HG02642 (cell line): ENCODE measurements at regions not wholly inside any gene's neighbourhood (a gene's known extent, or its start where the extent isn't known, plus 50 kb on each side); places are given as distances from the start of the nearest gene placed in this dataset.
"Not testable (repeated sequence)": the region's sequence is repeated elsewhere in the genome, so short reads cannot be mapped to it uniquely, and the experiment has no call there.

Source experiments
- ATAC-seq: cut with Tn5 transposase; IDR thresholded peaks from one replicate; pipeline ENCODE4 v1.9.1; 2021; ENCODE audit warnings: mild to moderate bottlenecking; ENCODE audit not compliant: unreplicated experiment, poor library complexity

GRCh38 chr19:28387507-28387906, 825.4 kb downstream of the UQCRFS1 start:
- no peak for ATAC-seq

GRCh38 chr19:28386470-28386869, 826.5 kb downstream of the UQCRFS1 start:
- no peak for ATAC-seq

- no peak for ATAC-seq
Observed at GRCh38 chr19:28386066-28386465, 826.9 kb downstream of the UQCRFS1 start.

GRCh38 chr19:28377077-28377476, 835.9 kb downstream of the UQCRFS1 start:
- ATAC-seq = no peak

GRCh38 chr19:28374971-28375370, 838.0 kb downstream of the UQCRFS1 start:
- no peak for ATAC-seq

- no peak for ATAC-seq
Observed at GRCh38 chr19:28372576-28373247, 840.2 kb downstream of the UQCRFS1 start.

GRCh38 chr19:28367146-28367545, 845.8 kb downstream of the UQCRFS1 start:
- ATAC-seq = no peak

GRCh38 chr19:28363254-28363653, 849.7 kb downstream of the UQCRFS1 start:
- no peak for ATAC-seq

- ATAC-seq = no peak
Observed at GRCh38 chr19:28359431-28360414, 853.2 kb downstream of the UQCRFS1 start.

GRCh38 chr19:28358633-28359032, 854.3 kb downstream of the UQCRFS1 start:
- no peak for ATAC-seq

- no peak for ATAC-seq
Observed at GRCh38 chr19:28351761-28352160, 861.2 kb downstream of the UQCRFS1 start.

- ATAC-seq = not testable (repeated sequence)
Observed at GRCh38 chr19:28351321-28351720, 861.6 kb downstream of the UQCRFS1 start.

GRCh38 chr19:28350673-28351072, 862.3 kb downstream of the UQCRFS1 start:
- no peak for ATAC-seq

- ATAC-seq = no peak
Observed at GRCh38 chr19:28350037-28350436, 862.9 kb downstream of the UQCRFS1 start.

- no peak for ATAC-seq
Observed at GRCh38 chr19:28349604-28350003, 863.3 kb downstream of the UQCRFS1 start.

GRCh38 chr19:28345811-28346210, 867.1 kb downstream of the UQCRFS1 start:
- no peak for ATAC-seq

- no peak for ATAC-seq
Observed at GRCh38 chr19:28341810-28342350, 871.1 kb downstream of the UQCRFS1 start.

GRCh38 chr19:28334419-28334818, 878.5 kb downstream of the UQCRFS1 start:
- ATAC-seq = no peak

- ATAC-seq = no peak
Observed at GRCh38 chr19:28333909-28334308, 879.0 kb downstream of the UQCRFS1 start.

- no peak for ATAC-seq
Observed at GRCh38 chr19:28332886-28333285, 880.1 kb downstream of the UQCRFS1 start.

GRCh38 chr19:28332351-28332750, 880.6 kb downstream of the UQCRFS1 start:
- ATAC-seq = no peak
